Transverse colon (tissue), 4 donors: ENCODE measurements at regions not wholly inside any gene's neighbourhood (a gene's known extent, or its start where the extent isn't known, plus 50 kb on each side); places are given as distances from the start of the nearest gene placed in this dataset.

Experiments used
- DNase-seq: peaks from one replicate; pipeline ENCODE4 v3.0.0-alpha.2; 2019
- H3K27ac ChIP-seq, 4 donors: fragments of 200-600 bp; sonication (generic); 2 replicates each; pipeline ENCODE4 v1.5.1; 2016 to 2018; ENCODE audit warnings: inconsistent platforms in 4 of 4
- H3K27me3 ChIP-seq: fragments of 200-600 bp; sonication (generic); 2 replicates; pipeline ENCODE4 v1.5.1; 2017; ENCODE audit warnings: inconsistent platforms
- H3K36me3 ChIP-seq, 4 donors: fragments of 200-600 bp; sonication (generic); 2 replicates each; pipeline ENCODE4 v1.5.1; 2017 to 2019; ENCODE audit warnings: inconsistent platforms in 4 of 4
- H3K4me1 ChIP-seq, 4 donors: fragments of 200-600 bp; sonication (generic); 2 replicates each; pipeline ENCODE4 v1.5.1; 2017 to 2020; ENCODE audit warnings: inconsistent platforms in 4 of 4
- H3K4me3 ChIP-seq, 4 donors: fragments of 200-600 bp; sonication (generic); 1 replicate in 1 of 4; 2 replicates in 3 of 4; pipeline versions ENCODE4 v1.5.1 to v1.6.1; 2017 to 2019; ENCODE audit warnings: inconsistent platforms in 4 of 4
- H3K9me3 ChIP-seq, 2 donors: fragments of 200-600 bp; sonication (generic); 2 replicates each; pipeline ENCODE4 v1.5.1; 2017 to 2019; ENCODE audit warnings: inconsistent platforms in 2 of 2
- EP300 ChIP-seq: sonication (generic); formaldehyde crosslinking; IDR thresholded peaks from one replicate; pipeline ENCODE4 v1.6.1; 2017; ENCODE audit warnings: antibody characterized with exemption, low read depth
- POLR2A ChIP-seq: fragments of 450-650 bp; IDR thresholded peaks from one replicate; pipeline ENCODE4 v1.6.1; 2016; ENCODE audit warnings: antibody characterized with exemption, mild to moderate bottlenecking, moderate library complexity
- POLR2AphosphoS5 ChIP-seq, 3 donors: sonication (generic); formaldehyde crosslinking; IDR thresholded peaks; one replicate each; pipeline ENCODE4 v1.6.1; 2016; ENCODE audit warnings: antibody characterized with exemption in 3 of 3
- WGBS, 2 donors: methylation state at CpG; one replicate each; pipeline ENCODE4 v1.1.5; 2018; ENCODE audit warnings: low coverage in 1 of 2; 5-methylcytosine and 5-hydroxymethylcytosine counted together
- in situ Hi-C, 4 donors: fragments of 200-750 bp; cut with MboI; loops; one replicate each; pipeline versions ENCODE4 v1.15.0 to v1.15.1; 2017; ENCODE audit warnings: low sequenced_read_pairs in 3 of 4, low pct_ligation_motif_present in 1 of 4, low pct_unique_long_range_greater_than_20kb in 1 of 4
- intact Hi-C: fragments of 100-400 bp; cut with DNase I; formaldehyde crosslinking; loops from one replicate; pipeline ENCODE4 v1.15.1; 2023; ENCODE audit warnings: low total_unique reads
- TF ChIP-seq, protein P1 (sequence below), 5 experiments: fragments of 200-600 bp in 3 of 5; fragments of 450-650 bp in 2 of 5; sonication (generic) in 3 of 5; IDR thresholded peaks; 1 replicate in 2 of 5; 2 replicates in 3 of 5; pipeline ENCODE4 v1.5.1; 2016 to 2017; ENCODE audit warnings: antibody characterized with exemption in 5 of 5, inconsistent platforms in 3 of 5, mild to moderate bottlenecking in 2 of 5, moderate library complexity in 1 of 5

DNA sequence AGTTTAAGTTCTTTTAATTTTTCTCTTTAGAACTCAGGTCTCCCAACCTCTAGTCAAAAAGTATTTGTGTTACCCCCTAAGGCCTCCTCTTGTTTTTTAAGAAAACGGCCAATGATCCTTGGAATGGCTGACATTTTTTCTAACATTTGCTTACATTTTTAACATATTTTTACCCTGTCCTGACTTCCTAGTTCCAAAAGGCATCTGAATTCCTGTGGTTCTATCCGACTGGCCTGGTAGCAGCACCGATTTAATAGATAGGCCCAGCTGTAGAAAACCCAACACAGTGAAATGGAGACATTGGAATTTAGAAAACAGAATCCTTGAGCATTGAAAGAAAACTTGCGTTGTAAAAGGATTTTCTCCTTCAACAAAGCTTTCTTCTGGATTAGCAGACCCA, 134.7 kb upstream of the GSC start:
- intact Hi-C loops = no loop called here
- in situ Hi-C loops = no loop called here
- H3K4me1 ChIP-seq = no peaks in the 10 kb centered on the region
- no peak overlapping the region for H3K4me3 ChIP-seq
- TF ChIP-seq EP300 = no peak
- no peak for TF ChIP-seq POLR2A
- TF ChIP-seq, protein P1, sequence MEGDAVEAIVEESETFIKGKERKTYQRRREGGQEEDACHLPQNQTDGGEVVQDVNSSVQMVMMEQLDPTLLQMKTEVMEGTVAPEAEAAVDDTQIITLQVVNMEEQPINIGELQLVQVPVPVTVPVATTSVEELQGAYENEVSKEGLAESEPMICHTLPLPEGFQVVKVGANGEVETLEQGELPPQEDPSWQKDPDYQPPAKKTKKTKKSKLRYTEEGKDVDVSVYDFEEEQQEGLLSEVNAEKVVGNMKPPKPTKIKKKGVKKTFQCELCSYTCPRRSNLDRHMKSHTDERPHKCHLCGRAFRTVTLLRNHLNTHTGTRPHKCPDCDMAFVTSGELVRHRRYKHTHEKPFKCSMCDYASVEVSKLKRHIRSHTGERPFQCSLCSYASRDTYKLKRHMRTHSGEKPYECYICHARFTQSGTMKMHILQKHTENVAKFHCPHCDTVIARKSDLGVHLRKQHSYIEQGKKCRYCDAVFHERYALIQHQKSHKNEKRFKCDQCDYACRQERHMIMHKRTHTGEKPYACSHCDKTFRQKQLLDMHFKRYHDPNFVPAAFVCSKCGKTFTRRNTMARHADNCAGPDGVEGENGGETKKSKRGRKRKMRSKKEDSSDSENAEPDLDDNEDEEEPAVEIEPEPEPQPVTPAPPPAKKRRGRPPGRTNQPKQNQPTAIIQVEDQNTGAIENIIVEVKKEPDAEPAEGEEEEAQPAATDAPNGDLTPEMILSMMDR (IDR thresholded peaks at IDR 0.05) = no peak
- TF ChIP-seq POLR2AphosphoS5 (IDR thresholded peaks at IDR 0.05) = no peak
- no peak for DNase-seq
- 58 to 69% methylated on average over 4 of the region's 4 CpGs for WGBS, 2 donors
- H3K9me3 ChIP-seq = no peaks in the 10 kb centered on the region
- no peak overlapping the region for H3K27ac ChIP-seq
- H3K27me3 ChIP-seq = no peaks in the 10 kb centered on the region
- no peaks in the 10 kb centered on the region for H3K36me3 ChIP-seq

DNA sequence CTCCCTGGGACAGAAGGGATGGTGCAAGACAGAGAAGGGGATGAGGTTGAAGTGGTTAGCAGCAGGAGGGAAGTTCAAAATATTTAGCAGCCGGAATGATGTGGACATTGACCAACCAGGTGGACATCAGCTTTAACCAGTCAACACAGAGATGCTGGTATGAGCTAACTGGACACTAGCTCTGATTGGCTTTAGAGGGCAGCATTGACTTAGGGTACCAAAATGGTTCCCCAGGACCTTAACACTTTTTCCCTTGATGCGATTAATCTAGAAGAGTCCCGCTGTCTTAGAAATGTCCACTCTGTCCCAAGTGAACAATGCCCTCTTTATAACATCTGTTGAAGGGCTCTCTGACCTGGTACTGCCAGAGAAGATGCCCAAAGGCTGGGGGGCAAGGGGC, 134.0 kb upstream of the GSC start:
- Histone ChIP-seq H3K4me1 (no peaks in the 10 kb centered on the region), H3K27ac (no peak overlapping the region), H3K36me3 (no peaks in the 10 kb centered on the region), H3K9me3 (no peaks in the 10 kb centered on the region), H3K4me3 (no peak overlapping the region), H3K27me3 (no peaks in the 10 kb centered on the region)
- TF ChIP-seq, protein P1 (IDR thresholded peaks at IDR 0.05) = no peak
- no peak for TF ChIP-seq POLR2A
- TF ChIP-seq EP300 = no peak
- TF ChIP-seq POLR2AphosphoS5 (IDR thresholded peaks at IDR 0.05) = no peak
- whole genome bisulfite sequencing, 2 donors = 94% methylated on average over 3 of the region's 3 CpGs; no CpG with 5 or more reads in 1 of the 2 donors
- in situ Hi-C loops (no loop called here), intact Hi-C loops (no loop called here)
- DNase-seq = no peak

DNA sequence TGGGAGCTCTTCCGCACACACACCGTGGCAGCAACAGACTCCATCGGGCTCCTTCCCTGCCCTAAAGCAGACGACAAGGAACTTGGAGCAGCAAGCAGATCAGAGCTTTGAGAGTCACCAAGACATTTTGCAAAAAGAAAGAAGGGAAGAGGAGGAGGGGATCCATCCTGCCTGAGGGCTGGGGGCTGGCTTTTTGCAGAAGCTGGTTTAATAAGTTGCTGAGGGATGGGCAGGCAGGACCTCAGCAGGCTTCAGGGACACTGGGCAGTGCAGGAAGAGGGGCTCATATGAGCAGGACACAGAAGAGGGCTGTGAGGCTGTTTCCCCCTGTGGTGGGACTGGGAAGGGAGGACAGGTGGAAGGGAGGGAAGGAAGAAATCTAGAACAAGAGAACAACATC, 133.4 kb upstream of the GSC start:
- no peaks in the 10 kb centered on the region for H3K4me1 ChIP-seq
- DNase-seq = no peak
- no peak for TF ChIP-seq EP300
- TF ChIP-seq, protein P1 (IDR thresholded peaks at IDR 0.05) = no peak
- no peak for TF ChIP-seq POLR2A
- no peak for TF ChIP-seq POLR2AphosphoS5 (IDR thresholded peaks at IDR 0.05)
- intact Hi-C loops = no loop called here
- H3K27ac ChIP-seq = no peak overlapping the region
- H3K27me3 ChIP-seq = no peaks in the 10 kb centered on the region
- no peaks in the 10 kb centered on the region for H3K36me3 ChIP-seq
- 15 to 59% methylated on average over 3 to 4 of the region's 4 CpGs for WGBS, 2 donors
- no peak overlapping the region for H3K4me3 ChIP-seq
- no peaks in the 10 kb centered on the region for H3K9me3 ChIP-seq
- in situ Hi-C loops = no loop called here

DNA sequence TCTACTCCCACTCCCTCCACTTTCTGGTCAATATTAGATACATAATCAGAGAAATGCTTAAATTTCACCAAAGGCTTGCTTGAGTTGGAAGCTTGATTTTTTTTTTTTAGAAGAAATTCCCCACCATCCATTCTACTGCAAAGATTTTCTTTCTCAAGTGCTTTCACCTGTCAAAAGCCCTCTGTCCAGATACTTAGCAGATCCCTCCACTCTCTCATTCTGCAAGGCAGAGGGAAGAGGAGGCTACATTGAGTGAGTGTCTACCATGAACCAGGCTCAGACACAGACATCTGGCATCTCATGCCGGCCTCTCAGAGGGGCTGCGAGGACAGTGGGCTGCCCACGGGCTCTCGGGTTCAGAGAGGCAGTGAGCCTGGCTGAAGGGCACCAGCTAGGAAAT, 127.6 kb upstream of the GSC start:
- Histone ChIP-seq H3K36me3 (no peaks in the 10 kb centered on the region), H3K4me3 (no peak overlapping the region), H3K27ac (no peak overlapping the region), H3K4me1 (no peaks in the 10 kb centered on the region), H3K27me3 (no peaks in the 10 kb centered on the region), H3K9me3 (no peaks in the 10 kb centered on the region)
- DNase-seq = no peak
- no peak for TF ChIP-seq POLR2AphosphoS5 (IDR thresholded peaks at IDR 0.05)
- TF ChIP-seq, protein P1 (IDR thresholded peaks at IDR 0.05) = no peak
- no peak for TF ChIP-seq EP300
- TF ChIP-seq POLR2A = no peak
- in situ Hi-C loops = no loop called here
- 57% methylated on average over 4 of the region's 4 CpGs; no CpG with 5 or more reads in 1 of the 2 donors for WGBS, 2 donors
- intact Hi-C loops = no loop called here
